GM13977 (cell line): ENCODE measurements at regions not wholly inside any gene's neighbourhood (a gene's known extent, or its start where the extent isn't known, plus 50 kb on each side); places are given as distances from the start of the nearest gene placed in this dataset.

Source experiments
- DNase-seq: peaks from one replicate; pipeline ENCODE4 v3.0.0; 2012; ENCODE audit warnings: low spot score
- in situ Hi-C: fragments of 300-500 bp; cut with MboI; formaldehyde crosslinking; loops from one replicate; pipeline ENCODE4 v1.12.0; 2022; ENCODE audit warnings: low sequenced_read_pairs, low pct_unique_long_range_greater_than_20kb, mixed read lengths, inconsistent platforms; ENCODE audit not compliant: unreplicated experiment
- TF ChIP-seq, protein P1 (sequence below): IDR thresholded peaks from 2 replicates; pipeline ENCODE4 v1.5.1; 2012; ENCODE audit warnings: mild to moderate bottlenecking, control low read depth; ENCODE audit not compliant: insufficient read depth; ENCODE audit errors: extremely low read depth, missing control alignments

DNA sequence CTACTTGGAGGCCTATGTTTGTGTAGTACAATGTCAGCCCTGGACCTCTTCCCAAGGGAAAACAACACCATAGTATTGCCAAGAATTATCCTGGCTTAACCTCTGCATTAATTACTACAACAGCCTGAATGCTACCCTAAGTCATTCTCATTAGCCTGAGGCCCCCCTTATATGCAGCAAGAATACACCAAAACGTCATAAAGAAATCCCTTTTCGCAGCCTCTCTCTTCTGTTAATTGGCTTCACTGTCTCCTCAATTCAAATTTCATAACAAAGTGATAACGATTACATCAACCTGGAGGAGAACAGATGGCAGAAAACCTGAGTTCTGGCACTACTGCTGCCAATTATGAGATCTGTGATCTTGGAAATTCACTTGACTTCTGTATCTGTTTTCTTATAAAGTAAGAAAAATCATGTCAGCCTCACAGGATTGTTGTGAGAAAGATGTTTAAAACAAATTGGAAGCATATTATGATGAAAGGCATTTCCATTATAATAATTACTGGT is 1663.1 kb downstream of the STIM2 start:
- in situ Hi-C loops: no loop called here

DNA sequence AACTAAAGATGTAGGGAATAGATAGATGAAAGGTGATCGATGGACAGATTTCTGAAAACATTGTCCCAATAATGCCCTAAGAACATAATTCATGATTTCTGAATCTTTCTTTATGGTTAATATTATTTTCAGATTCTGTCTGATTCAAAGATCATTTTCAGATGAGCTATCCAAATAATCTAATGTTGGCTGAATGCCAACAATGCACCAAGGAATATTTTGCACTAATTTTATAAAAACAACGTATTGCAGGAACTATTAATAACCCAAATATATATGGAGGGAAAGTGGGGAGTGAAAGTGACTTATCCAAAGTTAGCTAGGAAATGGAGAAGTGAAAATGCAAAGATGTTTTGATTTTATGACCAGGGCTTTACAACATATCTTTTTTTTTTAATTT is 1675.5 kb downstream of the STIM2 start:
- TF ChIP-seq, protein P1, sequence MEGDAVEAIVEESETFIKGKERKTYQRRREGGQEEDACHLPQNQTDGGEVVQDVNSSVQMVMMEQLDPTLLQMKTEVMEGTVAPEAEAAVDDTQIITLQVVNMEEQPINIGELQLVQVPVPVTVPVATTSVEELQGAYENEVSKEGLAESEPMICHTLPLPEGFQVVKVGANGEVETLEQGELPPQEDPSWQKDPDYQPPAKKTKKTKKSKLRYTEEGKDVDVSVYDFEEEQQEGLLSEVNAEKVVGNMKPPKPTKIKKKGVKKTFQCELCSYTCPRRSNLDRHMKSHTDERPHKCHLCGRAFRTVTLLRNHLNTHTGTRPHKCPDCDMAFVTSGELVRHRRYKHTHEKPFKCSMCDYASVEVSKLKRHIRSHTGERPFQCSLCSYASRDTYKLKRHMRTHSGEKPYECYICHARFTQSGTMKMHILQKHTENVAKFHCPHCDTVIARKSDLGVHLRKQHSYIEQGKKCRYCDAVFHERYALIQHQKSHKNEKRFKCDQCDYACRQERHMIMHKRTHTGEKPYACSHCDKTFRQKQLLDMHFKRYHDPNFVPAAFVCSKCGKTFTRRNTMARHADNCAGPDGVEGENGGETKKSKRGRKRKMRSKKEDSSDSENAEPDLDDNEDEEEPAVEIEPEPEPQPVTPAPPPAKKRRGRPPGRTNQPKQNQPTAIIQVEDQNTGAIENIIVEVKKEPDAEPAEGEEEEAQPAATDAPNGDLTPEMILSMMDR: no peak
- in situ Hi-C loops: no loop called here
- DNase-seq: no peak

More for the DNA sequence above, 1663.1 kb downstream of the STIM2 start:
- TF ChIP-seq, protein P1: no peak
- DNase-seq: no peak

DNA sequence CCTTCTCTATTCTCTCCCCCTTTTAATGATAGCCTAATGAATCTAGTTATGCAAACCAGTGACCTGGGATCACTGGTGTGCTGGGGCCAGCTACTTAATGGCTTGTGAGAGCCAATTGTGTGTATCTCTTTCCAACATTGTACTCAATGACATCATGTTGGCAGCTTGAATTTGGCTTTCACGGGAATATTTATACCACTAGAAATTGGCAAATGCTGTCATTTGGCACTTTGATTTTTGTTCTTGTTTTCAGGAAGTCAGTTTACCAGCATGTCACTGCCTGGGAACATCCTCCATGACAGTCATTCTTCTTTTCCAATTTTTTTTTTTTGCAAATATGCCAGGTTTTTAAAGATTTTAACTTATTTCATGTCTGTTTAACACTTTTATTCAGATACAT is 1685.3 kb downstream of the STIM2 start:
- TF ChIP-seq, protein P1: no peak
- in situ Hi-C loops: no loop called here
- DNase-seq: no peak

DNA sequence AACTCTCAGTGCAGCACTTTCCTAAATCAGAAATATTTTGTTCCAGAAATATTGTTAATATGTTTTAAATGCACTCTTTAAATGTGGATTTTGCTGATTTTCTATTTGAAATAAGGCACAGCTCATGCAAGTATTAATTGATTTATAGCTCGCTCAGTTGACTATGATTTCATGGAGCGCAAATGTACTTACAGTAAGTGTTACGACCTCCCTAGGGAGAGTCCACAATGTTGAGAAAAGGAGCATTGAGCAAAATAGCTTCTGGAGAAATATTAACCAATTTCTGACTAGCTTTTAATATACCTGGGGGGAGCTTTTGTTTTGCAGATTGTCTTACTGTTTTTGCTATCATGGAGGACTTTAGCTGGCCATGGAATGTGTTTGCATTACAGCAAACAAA is 1687.5 kb downstream of the STIM2 start:
- in situ Hi-C loops: no loop called here
- no peak for DNase-seq
- TF ChIP-seq, protein P1: no peak

DNA sequence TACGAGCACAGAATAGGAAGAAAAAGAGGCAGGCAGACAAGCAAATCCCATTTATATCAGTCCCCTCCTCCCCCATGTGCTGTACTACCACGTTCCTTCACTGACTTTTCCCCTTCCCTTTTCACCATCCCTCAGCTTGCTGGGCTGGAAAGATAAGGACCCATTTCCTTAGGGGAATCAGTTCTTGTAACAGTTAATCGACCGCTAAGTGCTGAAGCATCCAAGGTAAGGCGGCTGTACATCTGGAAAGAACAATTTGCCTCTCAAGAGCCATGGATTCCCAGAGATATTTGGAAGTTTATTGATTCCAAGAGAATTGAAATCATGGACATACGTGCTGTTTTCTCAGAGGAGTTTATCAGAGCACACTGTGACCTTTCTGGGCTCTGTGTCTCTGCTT is 1688.0 kb downstream of the STIM2 start:
- DNase-seq: no peak
- in situ Hi-C loops: no loop called here
- TF ChIP-seq, protein P1: no peak

DNA sequence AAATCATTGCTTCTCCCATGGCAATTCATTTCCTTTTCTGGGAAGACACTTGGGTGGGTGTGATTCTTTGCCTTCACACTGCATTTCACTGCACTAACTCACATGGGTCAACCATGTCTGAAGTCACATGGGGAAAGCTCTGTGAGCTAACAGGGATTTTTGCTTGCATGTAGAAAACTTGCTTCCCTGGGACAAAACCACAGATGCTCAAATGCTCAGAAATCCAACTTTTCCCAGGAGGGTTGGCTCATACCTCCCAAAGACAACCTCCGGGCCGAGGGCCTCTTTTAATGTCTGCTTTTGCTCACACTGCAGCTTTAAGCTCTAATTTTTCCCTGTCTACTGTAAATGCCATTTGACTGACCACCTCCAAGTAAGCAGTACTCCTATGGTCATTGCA is 1695.2 kb downstream of the STIM2 start:
- TF ChIP-seq, protein P1: no peak
- in situ Hi-C loops: no loop called here
- no peak for DNase-seq

DNA sequence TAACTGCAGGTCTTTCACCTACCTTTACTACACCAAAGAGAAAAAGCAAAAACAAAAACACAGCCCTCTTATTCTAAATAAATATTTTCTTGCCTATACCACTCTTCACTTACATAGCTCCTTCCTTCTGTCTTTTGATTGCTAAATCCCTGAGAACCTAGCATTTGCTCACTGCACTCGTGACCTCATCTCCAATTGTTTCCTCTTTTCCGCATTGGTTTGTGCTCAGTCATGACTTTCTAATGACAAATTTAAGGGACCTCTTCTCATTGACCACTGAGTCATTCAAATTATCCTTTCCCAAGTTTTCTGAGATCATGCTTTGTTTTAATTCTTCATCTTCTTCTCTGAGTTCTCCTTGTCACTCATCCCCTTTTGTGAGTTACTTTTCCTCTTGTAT is 1697.1 kb downstream of the STIM2 start:
- TF ChIP-seq, protein P1: no peak
- in situ Hi-C loops: no loop called here
- DNase-seq: no peak
